Hepatocyte (in vitro differentiated cells): ENCODE measurements at regions not wholly inside any gene's neighbourhood (a gene's known extent, or its start where the extent isn't known, plus 50 kb on each side); places are given as distances from the start of the nearest gene placed in this dataset.

Experiments used
- EZH2 ChIP-seq: fragments of 200-600 bp; sonication (generic); IDR thresholded peaks from 2 replicates; pipeline ENCODE4 v1.6.1; 2016; ENCODE audit warnings: antibody characterized with exemption, mild to moderate bottlenecking, borderline replicate concordance
- TF ChIP-seq, protein P1 (sequence below): fragments of 200-600 bp; sonication (generic); IDR thresholded peaks from 2 replicates; pipeline ENCODE4 v1.5.1; 2016; ENCODE audit warnings: antibody characterized with exemption, mild to moderate bottlenecking; ENCODE audit not compliant: poor library complexity

DNA sequence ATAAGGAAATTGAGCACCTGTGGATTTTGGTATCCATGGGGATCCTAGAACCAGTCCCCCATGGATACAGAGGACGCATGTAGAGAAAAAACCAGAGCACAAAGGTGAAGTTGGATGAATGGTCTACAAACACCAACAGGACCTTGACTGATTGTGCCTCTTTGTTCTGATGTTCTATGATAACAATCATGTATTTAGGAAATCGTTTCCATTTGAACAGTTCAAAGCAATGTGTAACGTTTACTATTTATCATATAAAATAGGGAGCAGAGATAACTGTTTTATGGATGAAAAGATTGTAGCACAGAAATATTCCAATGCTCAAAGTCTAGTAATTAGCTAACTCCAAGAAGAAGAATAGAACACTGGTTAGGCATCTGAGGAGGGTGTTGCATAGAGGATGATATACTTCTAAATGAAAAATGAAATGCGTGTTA, 116.3 kb upstream of the FN1 start:
- TF ChIP-seq, protein P1, sequence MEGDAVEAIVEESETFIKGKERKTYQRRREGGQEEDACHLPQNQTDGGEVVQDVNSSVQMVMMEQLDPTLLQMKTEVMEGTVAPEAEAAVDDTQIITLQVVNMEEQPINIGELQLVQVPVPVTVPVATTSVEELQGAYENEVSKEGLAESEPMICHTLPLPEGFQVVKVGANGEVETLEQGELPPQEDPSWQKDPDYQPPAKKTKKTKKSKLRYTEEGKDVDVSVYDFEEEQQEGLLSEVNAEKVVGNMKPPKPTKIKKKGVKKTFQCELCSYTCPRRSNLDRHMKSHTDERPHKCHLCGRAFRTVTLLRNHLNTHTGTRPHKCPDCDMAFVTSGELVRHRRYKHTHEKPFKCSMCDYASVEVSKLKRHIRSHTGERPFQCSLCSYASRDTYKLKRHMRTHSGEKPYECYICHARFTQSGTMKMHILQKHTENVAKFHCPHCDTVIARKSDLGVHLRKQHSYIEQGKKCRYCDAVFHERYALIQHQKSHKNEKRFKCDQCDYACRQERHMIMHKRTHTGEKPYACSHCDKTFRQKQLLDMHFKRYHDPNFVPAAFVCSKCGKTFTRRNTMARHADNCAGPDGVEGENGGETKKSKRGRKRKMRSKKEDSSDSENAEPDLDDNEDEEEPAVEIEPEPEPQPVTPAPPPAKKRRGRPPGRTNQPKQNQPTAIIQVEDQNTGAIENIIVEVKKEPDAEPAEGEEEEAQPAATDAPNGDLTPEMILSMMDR = no peak
- no peak for TF ChIP-seq EZH2
